GM13977 (cell line): ENCODE measurements at regions not wholly inside any gene's neighbourhood (a gene's known extent, or its start where the extent isn't known, plus 50 kb on each side); places are given as distances from the start of the nearest gene placed in this dataset.
"Not testable (repeated sequence)": the region's sequence is repeated elsewhere in the genome, so short reads cannot be mapped to it uniquely, and the experiment has no call there.

Source experiments
- DNase-seq: peaks from one replicate; pipeline ENCODE4 v3.0.0; 2012; ENCODE audit warnings: low spot score
- in situ Hi-C: fragments of 300-500 bp; cut with MboI; formaldehyde crosslinking; loops from one replicate; pipeline ENCODE4 v1.12.0; 2022; ENCODE audit warnings: low sequenced_read_pairs, low pct_unique_long_range_greater_than_20kb, mixed read lengths, inconsistent platforms; ENCODE audit not compliant: unreplicated experiment
- TF ChIP-seq, protein P1 (sequence below): IDR thresholded peaks from 2 replicates; pipeline ENCODE4 v1.5.1; 2012; ENCODE audit warnings: mild to moderate bottlenecking, control low read depth; ENCODE audit not compliant: insufficient read depth; ENCODE audit errors: extremely low read depth, missing control alignments

DNA sequence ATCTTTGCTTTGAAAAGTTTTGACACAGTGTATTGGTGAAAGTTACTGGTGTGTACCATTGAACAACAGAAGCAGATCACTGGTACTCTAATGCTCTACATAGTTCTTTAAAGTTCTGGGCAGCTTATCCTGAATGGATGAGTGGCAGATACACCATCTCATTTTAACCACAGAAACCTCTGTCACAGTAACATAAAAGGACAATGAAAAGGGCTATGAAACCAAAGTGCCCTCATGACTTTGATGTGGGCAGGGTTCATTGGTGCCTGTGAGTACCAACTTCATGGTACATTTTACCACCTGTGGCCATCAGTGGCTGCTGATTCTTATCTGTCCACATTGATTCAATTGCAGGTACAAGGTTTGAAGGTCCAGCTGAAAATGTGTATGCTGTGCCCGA is 285.7 kb upstream of the PREP start:
- in situ Hi-C loops = no loop called here
- no peak for DNase-seq

GRCh38 chr6:105686793-105687192 is 283.9 kb upstream of the PREP start:
- DNase-seq, in situ Hi-C loops: not testable (repeated sequence)

More for the DNA sequence above, 285.7 kb upstream of the PREP start:
- TF ChIP-seq, protein P1, sequence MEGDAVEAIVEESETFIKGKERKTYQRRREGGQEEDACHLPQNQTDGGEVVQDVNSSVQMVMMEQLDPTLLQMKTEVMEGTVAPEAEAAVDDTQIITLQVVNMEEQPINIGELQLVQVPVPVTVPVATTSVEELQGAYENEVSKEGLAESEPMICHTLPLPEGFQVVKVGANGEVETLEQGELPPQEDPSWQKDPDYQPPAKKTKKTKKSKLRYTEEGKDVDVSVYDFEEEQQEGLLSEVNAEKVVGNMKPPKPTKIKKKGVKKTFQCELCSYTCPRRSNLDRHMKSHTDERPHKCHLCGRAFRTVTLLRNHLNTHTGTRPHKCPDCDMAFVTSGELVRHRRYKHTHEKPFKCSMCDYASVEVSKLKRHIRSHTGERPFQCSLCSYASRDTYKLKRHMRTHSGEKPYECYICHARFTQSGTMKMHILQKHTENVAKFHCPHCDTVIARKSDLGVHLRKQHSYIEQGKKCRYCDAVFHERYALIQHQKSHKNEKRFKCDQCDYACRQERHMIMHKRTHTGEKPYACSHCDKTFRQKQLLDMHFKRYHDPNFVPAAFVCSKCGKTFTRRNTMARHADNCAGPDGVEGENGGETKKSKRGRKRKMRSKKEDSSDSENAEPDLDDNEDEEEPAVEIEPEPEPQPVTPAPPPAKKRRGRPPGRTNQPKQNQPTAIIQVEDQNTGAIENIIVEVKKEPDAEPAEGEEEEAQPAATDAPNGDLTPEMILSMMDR = no peak

- no peak for DNase-seq
- TF ChIP-seq, protein P1 = no peak
- in situ Hi-C loops = no loop called here
These were observed 278.2 kb upstream of the PREP start for GRCh38 chr6:105681061-105681460.

DNA sequence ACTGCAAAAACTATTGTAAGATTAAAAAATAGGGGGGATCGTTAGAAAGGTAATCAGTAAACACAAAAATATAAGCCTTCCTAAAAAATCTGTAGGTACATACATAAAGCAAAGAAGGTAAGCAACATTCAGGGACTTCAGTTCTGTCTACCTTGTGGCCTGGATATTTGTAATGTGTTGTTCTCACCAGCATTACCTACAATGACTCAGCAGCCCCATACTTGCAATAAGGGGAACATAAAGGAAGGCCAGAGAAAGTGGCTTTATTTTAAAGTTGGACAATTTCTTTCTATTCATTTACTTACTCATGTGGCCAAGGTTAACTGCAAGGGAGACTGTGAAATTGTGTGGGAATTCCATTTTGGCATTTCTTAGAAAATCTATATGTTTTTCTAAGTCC is 277.2 kb upstream of the PREP start:
- TF ChIP-seq, protein P1 = no peak
- in situ Hi-C loops = no loop called here
- DNase-seq = no peak

- TF ChIP-seq, protein P1 = no peak
- no peak for DNase-seq
- in situ Hi-C loops = no loop called here
These were observed 275.6 kb upstream of the PREP start for GRCh38 chr6:105678516-105678915.

- no peak for DNase-seq
- in situ Hi-C loops = no loop called here
- TF ChIP-seq, protein P1 = no peak
These were observed 275.0 kb upstream of the PREP start for GRCh38 chr6:105677671-105678475.

GRCh38 chr6:105676857-105677256 is 274.0 kb upstream of the PREP start:
- TF ChIP-seq, protein P1 = no peak
- in situ Hi-C loops = no loop called here
- DNase-seq = no peak
